GM13976 (cell line): ENCODE measurements at regions not wholly inside any gene's neighbourhood (a gene's known extent, or its start where the extent isn't known, plus 50 kb on each side); places are given as distances from the start of the nearest gene placed in this dataset.

Experiments
- DNase-seq: peaks from one replicate; pipeline ENCODE4 v3.0.0; 2012; ENCODE audit warnings: low spot score
- in situ Hi-C: fragments of 300-500 bp; cut with MboI; formaldehyde crosslinking; loops from one replicate; pipeline ENCODE4 v1.12.0; 2022; ENCODE audit warnings: low sequenced_read_pairs, mixed read lengths, inconsistent platforms; ENCODE audit not compliant: unreplicated experiment
- TF ChIP-seq, protein P1 (sequence below): IDR thresholded peaks from 2 replicates; pipeline ENCODE4 v1.5.1; 2012; ENCODE audit warnings: borderline replicate concordance, mild to moderate bottlenecking; ENCODE audit not compliant: insufficient read depth; ENCODE audit errors: extremely low read depth, missing control alignments, control extremely low read depth

DNA sequence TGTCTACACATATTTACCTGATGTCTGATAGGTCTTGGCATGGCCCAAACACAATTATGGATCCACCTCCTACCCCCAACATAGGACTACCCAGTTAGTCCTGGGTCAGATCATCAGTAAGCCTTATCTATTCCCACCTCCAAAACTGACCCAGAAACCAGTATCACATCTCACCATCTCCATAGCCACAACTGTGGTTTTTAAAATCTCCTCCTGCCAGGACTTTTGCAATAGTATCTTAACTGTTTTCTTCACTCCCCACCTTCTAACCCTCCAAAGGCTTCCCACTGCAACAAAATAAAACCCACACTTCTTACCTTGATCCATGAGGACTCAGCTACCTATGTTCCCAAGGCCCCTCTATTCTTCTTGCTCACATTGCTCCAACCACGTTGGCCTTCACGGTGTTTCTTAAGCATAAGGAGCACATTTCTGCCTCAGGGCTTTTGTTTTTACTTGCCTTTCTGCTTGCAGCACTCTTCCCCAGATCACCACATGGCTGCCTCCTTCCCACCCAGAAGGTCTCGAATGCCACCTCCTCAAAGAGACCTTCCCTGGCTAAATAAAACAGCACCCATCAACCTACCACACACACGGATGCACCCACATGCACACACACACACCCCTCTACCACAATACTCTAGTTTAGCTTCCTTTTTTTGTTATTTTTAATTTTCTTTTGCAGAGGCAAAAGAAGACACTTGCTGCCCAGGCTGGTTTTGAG lies 125.9 kb upstream of the SLC1A4 start:
- DNase-seq: no peak
- in situ Hi-C loops: loop anchor here (5.0 to 25.0 kb wide), 3 partner anchors 221 to 526 kb away; no protein-coding TSS in a partner anchor
- TF ChIP-seq, protein P1, sequence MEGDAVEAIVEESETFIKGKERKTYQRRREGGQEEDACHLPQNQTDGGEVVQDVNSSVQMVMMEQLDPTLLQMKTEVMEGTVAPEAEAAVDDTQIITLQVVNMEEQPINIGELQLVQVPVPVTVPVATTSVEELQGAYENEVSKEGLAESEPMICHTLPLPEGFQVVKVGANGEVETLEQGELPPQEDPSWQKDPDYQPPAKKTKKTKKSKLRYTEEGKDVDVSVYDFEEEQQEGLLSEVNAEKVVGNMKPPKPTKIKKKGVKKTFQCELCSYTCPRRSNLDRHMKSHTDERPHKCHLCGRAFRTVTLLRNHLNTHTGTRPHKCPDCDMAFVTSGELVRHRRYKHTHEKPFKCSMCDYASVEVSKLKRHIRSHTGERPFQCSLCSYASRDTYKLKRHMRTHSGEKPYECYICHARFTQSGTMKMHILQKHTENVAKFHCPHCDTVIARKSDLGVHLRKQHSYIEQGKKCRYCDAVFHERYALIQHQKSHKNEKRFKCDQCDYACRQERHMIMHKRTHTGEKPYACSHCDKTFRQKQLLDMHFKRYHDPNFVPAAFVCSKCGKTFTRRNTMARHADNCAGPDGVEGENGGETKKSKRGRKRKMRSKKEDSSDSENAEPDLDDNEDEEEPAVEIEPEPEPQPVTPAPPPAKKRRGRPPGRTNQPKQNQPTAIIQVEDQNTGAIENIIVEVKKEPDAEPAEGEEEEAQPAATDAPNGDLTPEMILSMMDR: no peak

DNA sequence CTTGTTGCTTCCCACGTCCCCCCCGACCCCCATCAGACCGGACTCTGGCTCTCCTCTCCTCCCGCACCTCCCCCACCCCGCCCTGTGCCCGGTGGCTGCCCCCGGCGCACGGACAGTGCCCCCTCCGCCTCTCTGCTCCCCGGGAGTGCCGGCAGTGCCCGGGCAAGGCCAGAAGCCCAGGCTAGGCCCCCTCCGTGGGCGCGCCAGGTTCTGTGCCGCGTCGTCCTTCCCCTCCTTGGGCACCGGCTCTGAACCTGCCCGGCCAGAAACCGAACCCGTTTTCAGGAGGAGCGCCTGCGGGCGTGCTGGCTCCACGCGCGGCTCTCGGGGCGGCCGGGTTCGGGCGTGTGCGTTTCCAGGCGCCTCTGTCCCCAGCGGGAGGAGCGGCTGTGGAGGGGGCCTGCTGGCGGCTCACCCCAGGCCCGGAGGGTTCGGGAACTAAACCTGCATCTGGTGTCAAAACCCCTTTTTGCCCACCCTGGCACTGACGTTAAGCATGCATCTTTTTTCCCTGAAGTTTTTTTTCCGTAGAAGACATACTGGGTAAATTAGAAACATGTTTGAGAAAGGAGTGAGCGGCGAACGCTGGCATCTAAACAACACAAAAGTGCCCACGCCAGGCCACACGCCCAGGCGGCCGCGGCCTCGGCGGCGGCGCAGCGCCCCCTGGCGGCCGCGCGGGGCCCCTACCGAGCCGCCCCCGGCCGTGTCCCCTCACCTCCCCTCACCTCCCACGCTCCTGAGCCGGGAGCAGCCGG lies 123.9 kb upstream of the SLC1A4 start:
- in situ Hi-C loops: loop anchor here (10.0 to 25.0 kb wide), 2 partner anchors 260 to 528 kb away; no protein-coding TSS in a partner anchor
- TF ChIP-seq, protein P1: peak; percentile 76
- DNase-seq: peak; percentile 90

DNA sequence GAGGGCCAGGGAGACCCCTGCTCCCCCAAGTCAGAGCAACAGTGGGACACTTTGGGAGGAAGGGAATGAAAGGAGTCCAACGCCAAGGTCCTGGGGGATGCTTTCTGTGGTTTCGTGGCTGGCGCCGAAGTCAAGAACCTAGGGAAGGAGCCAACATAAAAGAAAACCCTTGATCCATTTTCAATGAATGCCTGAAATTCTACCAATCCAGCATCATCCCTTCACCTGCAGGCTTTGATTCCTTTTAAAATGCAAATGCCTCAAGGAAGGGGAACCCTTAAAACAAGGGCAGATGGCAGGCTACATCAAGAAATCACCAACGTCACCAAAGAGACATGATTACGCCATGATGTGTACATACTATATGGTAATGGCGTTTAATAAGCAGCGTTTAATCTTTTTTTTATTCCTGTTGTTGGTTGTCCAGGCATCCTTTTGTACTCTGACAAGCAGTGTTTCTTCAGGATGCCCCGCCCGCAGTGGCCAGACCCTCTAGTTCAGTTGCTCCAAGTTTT lies 123.3 kb upstream of the SLC1A4 start:
- no peak for DNase-seq
- in situ Hi-C loops: loop anchor here (10.0 to 25.0 kb wide), 2 partner anchors 261 to 529 kb away; no protein-coding TSS in a partner anchor
- TF ChIP-seq, protein P1: no peak

DNA sequence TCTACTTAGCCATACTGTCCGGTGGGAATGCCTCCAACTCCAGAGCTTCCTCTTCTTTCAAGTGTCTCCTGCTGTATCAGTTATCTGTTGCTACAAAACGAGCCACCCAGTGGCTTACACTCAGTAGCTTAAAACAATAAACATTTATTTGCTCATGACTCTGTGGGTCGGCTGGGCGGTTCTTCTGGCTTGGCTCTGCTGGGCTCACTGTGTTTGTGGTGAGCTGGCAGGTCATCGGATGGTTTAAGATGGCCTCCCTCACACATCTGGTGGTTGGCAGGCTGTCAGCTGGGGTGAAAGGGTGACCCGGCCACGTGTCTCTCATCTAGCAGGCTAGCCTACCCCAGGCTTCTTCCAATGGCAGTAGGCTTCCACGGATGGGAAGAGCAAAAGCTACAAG lies 122.4 kb upstream of the SLC1A4 start:
- TF ChIP-seq, protein P1: no peak
- in situ Hi-C loops: loop anchor here (10.0 to 25.0 kb wide), 2 partner anchors 262 to 529 kb away; no protein-coding TSS in a partner anchor
- DNase-seq: no peak

DNA sequence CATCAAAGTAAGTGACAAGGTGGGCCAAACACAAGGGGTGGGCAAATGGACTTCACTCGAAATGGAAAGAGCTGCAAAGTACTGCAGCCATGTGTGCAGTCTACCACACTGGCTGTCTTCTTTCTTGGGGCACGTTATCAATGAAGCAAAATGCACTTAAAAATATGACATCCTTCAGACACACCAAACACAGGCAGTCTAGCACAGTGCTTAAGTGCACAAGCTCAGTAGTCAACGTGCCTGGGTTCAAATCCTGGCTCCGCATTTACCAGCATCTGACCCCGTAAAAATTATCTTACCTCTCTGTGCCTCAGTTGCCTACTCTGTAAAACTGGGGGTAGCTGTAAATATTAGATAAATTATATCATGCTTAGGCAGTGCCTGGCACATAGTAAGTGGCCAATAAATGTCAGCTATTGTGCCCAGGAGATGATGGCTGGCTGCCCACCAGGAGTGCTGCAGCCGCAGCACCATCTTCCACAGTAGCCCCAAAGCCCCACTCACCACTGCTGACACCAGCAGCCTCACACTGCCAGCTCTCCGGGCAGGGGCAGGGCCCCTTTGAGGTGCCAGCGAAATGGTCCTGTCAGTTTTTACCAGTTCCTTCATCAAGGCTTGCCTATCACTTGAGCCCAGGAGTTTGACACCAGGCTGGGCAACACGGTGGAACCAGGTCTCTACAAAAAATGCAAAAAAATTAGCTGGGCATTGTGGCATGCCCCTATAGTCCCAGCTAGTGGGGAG lies 121.8 kb upstream of the SLC1A4 start:
- TF ChIP-seq, protein P1: no peak
- no peak for DNase-seq
- in situ Hi-C loops: loop anchor here (10.0 to 25.0 kb wide), 2 partner anchors 263 to 530 kb away; no protein-coding TSS in a partner anchor

DNA sequence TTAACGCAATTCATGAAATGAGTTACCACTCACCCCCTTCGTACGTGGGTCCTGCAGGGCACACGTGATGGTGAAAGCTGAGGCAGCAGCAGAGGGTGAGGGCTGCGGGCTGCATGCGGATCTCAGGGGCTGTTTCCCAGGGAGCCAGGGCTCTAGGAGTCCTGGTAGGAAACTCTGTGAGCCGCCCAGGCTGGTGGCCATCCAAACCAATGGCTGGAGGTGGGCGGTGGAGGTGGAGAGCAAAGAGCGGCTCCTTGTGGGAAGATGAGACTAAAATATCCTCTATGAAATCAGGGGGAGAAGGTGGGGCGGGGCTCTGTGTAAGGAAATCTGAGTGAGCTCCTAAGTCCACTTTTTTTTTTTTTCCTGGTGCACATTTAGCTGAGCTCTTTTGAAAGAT lies 120.1 kb upstream of the SLC1A4 start:
- TF ChIP-seq, protein P1: no peak
- no peak for DNase-seq
- in situ Hi-C loops: loop anchor here (10.0 to 25.0 kb wide), 2 partner anchors 264 to 532 kb away; no protein-coding TSS in a partner anchor
